Mesendoderm (in vitro differentiated cells): ENCODE measurements at regions not wholly inside any gene's neighbourhood (a gene's known extent, or its start where the extent isn't known, plus 50 kb on each side); places are given as distances from the start of the nearest gene placed in this dataset.

Experiments used
- DNase-seq: peaks from one replicate; pipeline ENCODE4 v3.0.0; 2013
- H2AK5ac ChIP-seq: 2 replicates; pipeline ENCODE4 v1.6.1; 2013; ENCODE audit warnings: low read length, inconsistent platforms
- H2BK120ac ChIP-seq: 2 replicates; pipeline ENCODE4 v1.6.1; 2013; ENCODE audit warnings: low read depth, mild to moderate bottlenecking, low read length, moderate library complexity, mixed read lengths
- H2BK15ac ChIP-seq: replicated peaks from 2 replicates; pipeline ENCODE4 v1.6.1; 2013; ENCODE audit warnings: low read depth, mild to moderate bottlenecking, moderate library complexity
- H2BK5ac ChIP-seq: 2 replicates; pipeline ENCODE4 v1.6.1; 2013; ENCODE audit warnings: low read length, inconsistent platforms
- H3K18ac ChIP-seq: 2 replicates; pipeline ENCODE4 v1.6.1; 2013; ENCODE audit warnings: mild to moderate bottlenecking, low read length, mixed read lengths
- H3K23ac ChIP-seq: one replicate; pipeline ENCODE4 v1.6.1; 2013; ENCODE audit warnings: low read length
- H3K27ac ChIP-seq: 2 replicates; pipeline ENCODE4 v1.5.1; 2013; ENCODE audit warnings: low read depth, mild to moderate bottlenecking, inconsistent platforms, low read length, moderate library complexity
- H3K27me3 ChIP-seq: 2 replicates; pipeline ENCODE4 v1.6.1; 2013; ENCODE audit warnings: low read length, control low read depth, mild to moderate bottlenecking, inconsistent platforms; ENCODE audit not compliant: insufficient read depth, poor library complexity
- H3K36me3 ChIP-seq: 2 replicates; pipeline ENCODE4 v1.6.1; 2013; ENCODE audit warnings: low read length, inconsistent platforms; ENCODE audit not compliant: control insufficient read depth, insufficient read depth
- H3K4ac ChIP-seq: one replicate; pipeline ENCODE4 v1.6.1; 2013; ENCODE audit warnings: low read depth, mild to moderate bottlenecking, low read length, moderate library complexity
- H3K4me1 ChIP-seq: 2 replicates; pipeline ENCODE4 v1.6.1; 2013; ENCODE audit warnings: low read depth, low read length, inconsistent platforms; ENCODE audit not compliant: control insufficient read depth
- H3K4me2 ChIP-seq: 2 replicates; pipeline ENCODE4 v1.6.1; 2013; ENCODE audit warnings: low read length
- H3K4me3 ChIP-seq: 2 replicates; pipeline ENCODE4 v1.5.1; 2013; ENCODE audit warnings: mild to moderate bottlenecking, low read length
- H3K56ac ChIP-seq: one replicate; pipeline ENCODE4 v1.6.1; 2013; ENCODE audit warnings: low read length
- H3K79me1 ChIP-seq: 2 replicates; pipeline ENCODE4 v1.6.1; 2013; ENCODE audit warnings: low read length, inconsistent platforms
- H3K79me2 ChIP-seq: 2 replicates; pipeline ENCODE4 v1.6.1; 2013; ENCODE audit warnings: mild to moderate bottlenecking, low read length; ENCODE audit not compliant: control insufficient read depth, insufficient read depth
- H3K9ac ChIP-seq: 2 replicates; pipeline ENCODE4 v1.6.1; 2013; ENCODE audit warnings: low read length, inconsistent platforms
- H4K5ac ChIP-seq: one replicate; pipeline ENCODE4 v1.6.1; 2013; ENCODE audit warnings: low read length
- H4K8ac ChIP-seq: one replicate; pipeline ENCODE4 v1.6.1; 2013; ENCODE audit warnings: low read depth, mild to moderate bottlenecking, control low read depth, low read length, moderate library complexity
- WGBS: extraction: QIAGEN DNeasy Blood & Tissue Kit; methylation state at CpG from one replicate; pipeline ENCODE4 v1.1.7; 2013; ENCODE audit warnings: low lambda C conversion rate, missing lambda C conversion rate; ENCODE audit not compliant: insufficient coverage; ENCODE audit errors: extremely low coverage; 5-methylcytosine and 5-hydroxymethylcytosine counted together

DNA sequence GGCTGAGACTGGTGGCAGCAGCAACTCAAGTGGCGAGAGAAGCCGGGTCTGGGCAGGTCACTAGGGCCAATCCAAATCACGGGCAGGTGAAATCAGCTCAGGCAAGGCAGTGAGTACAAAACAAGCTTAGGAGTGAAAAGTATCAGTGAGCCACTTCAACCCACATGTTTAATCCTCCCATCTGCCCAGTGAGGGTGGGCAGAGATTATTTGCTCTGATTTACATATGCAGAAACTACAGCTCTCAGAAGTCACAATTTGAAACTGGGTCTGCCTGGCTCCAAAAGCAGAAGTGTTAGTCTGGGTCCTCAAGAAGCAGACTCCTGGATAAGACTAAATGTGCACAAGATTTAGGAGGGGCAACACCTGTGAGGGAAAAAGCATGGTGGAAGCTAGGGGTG is 173.7 kb upstream of the LRFN2 start:
- Histone ChIP-seq H3K27ac (no peak overlapping the region), H3K36me3 (no peaks in the 10 kb centered on the region), H3K27me3 (peaks cover 2% of the 10 kb centered on the region), H3K4me2 (no peak overlapping the region), H2BK15ac (no peak overlapping the region), H3K4ac (no peak overlapping the region), H3K56ac (no peak overlapping the region), H2AK5ac (no peak overlapping the region), H3K79me2 (no peaks in the 10 kb centered on the region), H3K23ac (no peak overlapping the region), H3K9ac (no peak overlapping the region), H4K8ac (no peak overlapping the region), H4K5ac (no peak overlapping the region), H2BK5ac (no peak overlapping the region), H3K4me3 (no peak overlapping the region), H3K18ac (no peak overlapping the region), H3K4me1 (no peaks in the 10 kb centered on the region), H2BK120ac (no peak overlapping the region), H3K79me1 (no peaks in the 10 kb centered on the region)
- no CpG with 5 or more reads among the region's 3 CpGs for WGBS
- no peak for DNase-seq

DNA sequence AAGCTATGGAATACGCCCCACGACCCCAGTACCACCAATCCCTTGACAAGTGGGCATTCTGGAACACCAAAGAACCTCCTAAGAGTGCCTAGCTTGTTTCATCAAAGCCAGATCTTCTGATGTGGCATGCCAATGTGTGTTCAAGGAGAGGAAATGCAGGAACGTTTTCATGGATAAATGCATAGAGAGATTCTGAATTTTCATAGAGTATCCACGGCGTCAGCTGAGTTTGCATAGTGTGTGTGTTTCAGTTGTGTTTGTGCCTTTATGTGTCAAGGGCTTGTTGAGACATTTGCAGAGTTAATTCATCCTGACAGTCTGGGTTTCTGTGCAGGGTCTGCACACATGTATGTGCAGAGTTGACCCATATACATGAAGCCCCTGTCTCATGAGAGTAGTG is 172.7 kb upstream of the LRFN2 start:
- no peak overlapping the region for H3K4me3 ChIP-seq

DNA sequence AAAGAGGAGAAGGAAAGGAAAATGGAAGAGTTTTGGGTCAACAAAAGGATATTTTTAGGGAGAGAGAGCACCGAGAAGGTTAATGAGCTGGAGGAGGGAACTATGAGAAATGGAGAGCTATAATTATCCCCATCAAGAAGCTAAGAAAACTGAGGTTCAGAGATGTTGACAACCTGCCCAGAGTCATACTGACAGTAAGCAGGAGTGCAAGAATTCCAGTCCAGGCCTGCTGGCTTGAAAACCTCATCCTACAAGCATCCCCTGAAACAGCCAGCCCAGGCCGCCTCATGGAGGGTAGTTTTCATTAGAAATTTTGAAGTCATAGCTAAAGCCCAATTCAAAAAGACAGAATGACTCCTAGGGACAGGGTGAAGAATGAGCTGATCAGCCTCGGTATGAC is 172.1 kb upstream of the LRFN2 start:
- no peak overlapping the region for H3K56ac ChIP-seq
- no peak overlapping the region for H4K5ac ChIP-seq
- no peak overlapping the region for H3K18ac ChIP-seq
- H3K23ac ChIP-seq = no peak overlapping the region
- no peaks in the 10 kb centered on the region for H3K36me3 ChIP-seq
- no peak overlapping the region for H2BK120ac ChIP-seq
- H3K9ac ChIP-seq = no peak overlapping the region
- H3K27ac ChIP-seq = no peak overlapping the region
- no peaks in the 10 kb centered on the region for H3K79me2 ChIP-seq
- H3K79me1 ChIP-seq = no peaks in the 10 kb centered on the region
- DNase-seq = no peak
- WGBS = no CpG with 5 or more reads among the region's 3 CpGs
- H2BK15ac ChIP-seq = no peak overlapping the region
- no peak overlapping the region for H3K4me3 ChIP-seq
- no peak overlapping the region for H4K8ac ChIP-seq
- peaks cover 2% of the 10 kb centered on the region for H3K27me3 ChIP-seq
- H3K4me2 ChIP-seq = no peak overlapping the region
- peaks cover 3% of the 10 kb centered on the region for H3K4me1 ChIP-seq
- no peak overlapping the region for H2AK5ac ChIP-seq
- H2BK5ac ChIP-seq = no peak overlapping the region
- H3K4ac ChIP-seq = no peak overlapping the region

More for the DNA sequence above, 172.7 kb upstream of the LRFN2 start:
- Histone ChIP-seq H4K8ac (no peak overlapping the region), H2BK15ac (no peak overlapping the region), H3K4me2 (no peak overlapping the region), H3K23ac (no peak overlapping the region), H3K9ac (no peak overlapping the region), H2AK5ac (no peak overlapping the region), H3K79me2 (no peaks in the 10 kb centered on the region), H3K4me1 (peaks cover 3% of the 10 kb centered on the region), H3K18ac (no peak overlapping the region), H3K56ac (no peak overlapping the region), H2BK5ac (no peak overlapping the region), H4K5ac (no peak overlapping the region), H2BK120ac (no peak overlapping the region), H3K4ac (no peak overlapping the region), H3K36me3 (no peaks in the 10 kb centered on the region), H3K27ac (no peak overlapping the region), H3K79me1 (no peaks in the 10 kb centered on the region), H3K27me3 (peaks cover 2% of the 10 kb centered on the region)
- no CpG with 5 or more reads among the region's 5 CpGs for WGBS
- DNase-seq = no peak

DNA sequence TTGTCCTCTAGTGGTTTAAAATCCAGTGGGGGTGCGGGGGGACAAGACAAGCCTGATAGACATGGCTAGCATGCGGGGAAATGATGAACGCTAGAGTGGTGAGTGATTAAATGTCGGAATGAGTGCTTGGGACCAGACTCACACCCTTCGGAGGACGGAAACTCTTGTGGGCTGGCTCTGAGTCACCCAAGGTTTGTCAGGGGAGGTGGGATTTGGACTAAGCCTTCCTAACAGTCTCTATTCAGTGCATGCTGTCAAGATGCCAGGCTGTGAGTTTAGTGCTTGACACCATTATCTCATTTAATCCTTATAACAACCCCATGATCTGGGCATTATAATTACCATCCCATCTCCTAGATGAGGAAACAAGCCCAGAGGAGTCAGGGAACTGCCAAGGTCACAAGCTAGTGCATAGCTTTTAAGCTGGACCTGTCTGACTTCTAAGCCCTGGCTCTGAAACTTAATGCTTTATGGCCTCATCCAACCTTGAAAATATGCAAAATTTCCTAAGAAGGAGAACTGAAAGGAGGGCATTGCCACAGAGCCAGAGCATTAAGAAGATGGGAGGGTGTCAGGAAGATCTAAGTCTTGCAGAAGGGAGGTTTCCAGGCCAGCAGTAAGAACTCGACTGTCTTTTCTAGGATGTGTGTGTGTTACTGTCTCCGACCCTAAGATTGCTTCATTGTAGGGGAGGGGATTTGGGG is 168.7 kb upstream of the LRFN2 start:
- no peak overlapping the region for H3K4me3 ChIP-seq
- H2AK5ac ChIP-seq = no peak overlapping the region
- H3K4me2 ChIP-seq = no peak overlapping the region
- no peak overlapping the region for H4K8ac ChIP-seq
- DNase-seq = no peak
- H3K27ac ChIP-seq = no peak overlapping the region
- peaks cover 3% of the 10 kb centered on the region for H3K4me1 ChIP-seq
- WGBS = no CpG with 5 or more reads among the region's 8 CpGs
- no peak overlapping the region for H3K23ac ChIP-seq
- H3K79me2 ChIP-seq = no peaks in the 10 kb centered on the region
- no peak overlapping the region for H3K18ac ChIP-seq
- H3K36me3 ChIP-seq = no peaks in the 10 kb centered on the region
- H2BK120ac ChIP-seq = no peak overlapping the region
- no peak overlapping the region for H2BK15ac ChIP-seq
- no peak overlapping the region for H3K4ac ChIP-seq
- no peak overlapping the region for H4K5ac ChIP-seq
- H3K56ac ChIP-seq = no peak overlapping the region
- H3K9ac ChIP-seq = no peak overlapping the region
- H3K27me3 ChIP-seq = peaks cover 2% of the 10 kb centered on the region
- H2BK5ac ChIP-seq = no peak overlapping the region
- H3K79me1 ChIP-seq = no peaks in the 10 kb centered on the region

DNA sequence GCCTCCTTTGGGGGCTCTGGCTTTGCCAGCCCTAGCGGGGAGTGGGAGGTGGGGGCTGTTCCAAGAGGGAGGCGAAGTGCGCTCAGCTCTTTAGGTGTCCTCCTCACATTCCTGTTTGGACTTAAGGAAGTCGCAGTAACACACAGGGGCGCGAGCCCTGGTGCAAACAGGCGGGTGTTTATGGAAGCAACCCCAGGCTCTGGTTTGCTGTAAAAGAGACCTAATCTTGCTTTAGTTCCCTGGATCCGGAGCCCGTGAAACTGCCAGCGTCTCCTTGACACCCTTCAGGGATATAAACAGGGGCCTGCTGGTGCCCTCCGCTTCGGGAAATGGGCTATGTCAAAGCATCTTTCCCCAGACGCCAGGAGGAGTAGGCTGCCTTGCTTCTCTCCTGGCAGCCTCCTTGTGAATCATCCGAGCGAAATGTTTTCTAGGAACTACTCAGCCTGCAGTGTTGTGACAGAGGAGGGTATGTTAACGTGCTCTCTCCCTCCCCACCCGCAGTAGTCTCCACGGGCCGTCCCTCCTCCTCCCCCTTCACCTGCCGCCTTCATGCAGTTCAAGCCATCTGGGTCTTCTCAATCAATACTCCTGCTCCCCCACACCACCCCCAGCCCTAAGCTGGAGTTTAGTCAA is 168.0 kb upstream of the LRFN2 start:
- no peak overlapping the region for H3K4me3 ChIP-seq
- no peak overlapping the region for H2BK120ac ChIP-seq
- peak overlapping the region; percentile 68 for H3K56ac ChIP-seq
- DNase-seq = peak; percentile 66
- no peak overlapping the region for H2BK15ac ChIP-seq
- no peak overlapping the region for H2BK5ac ChIP-seq
- no CpG with 5 or more reads among the region's 20 CpGs for WGBS
- H3K4ac ChIP-seq = no peak overlapping the region
- H4K8ac ChIP-seq = no peak overlapping the region
- no peak overlapping the region for H3K23ac ChIP-seq
- H3K4me2 ChIP-seq = peak overlapping the region; percentile 28
- no peak overlapping the region for H2AK5ac ChIP-seq
- no peaks in the 10 kb centered on the region for H3K79me2 ChIP-seq
- H3K27ac ChIP-seq = no peak overlapping the region
- H3K4me1 ChIP-seq = peaks cover 3% of the 10 kb centered on the region
- peaks cover 2% of the 10 kb centered on the region for H3K27me3 ChIP-seq
- no peak overlapping the region for H3K18ac ChIP-seq
- H4K5ac ChIP-seq = no peak overlapping the region
- peak overlapping the region; percentile 35 for H3K9ac ChIP-seq
- H3K36me3 ChIP-seq = no peaks in the 10 kb centered on the region
- H3K79me1 ChIP-seq = no peaks in the 10 kb centered on the region
